Ovary (tissue), 7 donors: ENCODE measurements at regions not wholly inside any gene's neighbourhood (a gene's known extent, or its start where the extent isn't known, plus 50 kb on each side); places are given as distances from the start of the nearest gene placed in this dataset.
"Not testable (repeated sequence)": the region's sequence is repeated elsewhere in the genome, so short reads cannot be mapped to it uniquely, and the experiment has no call there.

Source experiments
- DNase-seq, 5 donors: peaks; one replicate each; pipeline ENCODE4 v3.0.0-alpha.2; 2019 to 2020
- H3K27ac ChIP-seq, 2 donors: fragments of 200-600 bp; one replicate each; pipeline versions ENCODE4 v1.5.1 to v1.8.0; 2019 to 2022
- H3K27me3 ChIP-seq: fragments of 200-600 bp; one replicate; pipeline ENCODE4 v1.8.0; 2022
- H3K36me3 ChIP-seq: fragments of 200-600 bp; sonication (generic); one replicate; pipeline ENCODE4 v1.5.1; 2019
- H3K4me1 ChIP-seq: one replicate; pipeline ENCODE4 v1.8.1; 2013; ENCODE audit warnings: mild to moderate bottlenecking, moderate library complexity; ENCODE audit not compliant: insufficient read depth
- H3K4me3 ChIP-seq: fragments of 200-600 bp; sonication (generic); one replicate; pipeline ENCODE4 v1.5.1; 2017
- H3K9me3 ChIP-seq, 2 donors: fragments of 200-600 bp in 1 of 2; sonication (generic) in 1 of 2; one replicate each; pipeline versions ENCODE4 v1.5.1 to v1.8.1; 2013 to 2019; ENCODE audit warnings: mild to moderate bottlenecking in 1 of 2, moderate library complexity in 1 of 2
- EP300 ChIP-seq: sonication (generic); formaldehyde crosslinking; IDR thresholded peaks from one replicate; pipeline ENCODE4 v1.6.1; 2017; ENCODE audit warnings: antibody characterized with exemption
- POLR2A ChIP-seq: fragments of 450-650 bp; IDR thresholded peaks from one replicate; pipeline ENCODE4 v1.6.1; 2017; ENCODE audit warnings: antibody characterized with exemption, mild to moderate bottlenecking, moderate library complexity
- WGBS, 3 donors: extraction: QIAGEN DNeasy Blood & Tissue Kit in 1 of 3; methylation state at CpG; one replicate each; pipeline versions ENCODE4 v1.1.5 to v1.1.7; 2013 to 2017; 5-methylcytosine and 5-hydroxymethylcytosine counted together
- intact Hi-C, 4 donors: fragments of 100-400 bp; cut with DNase I; formaldehyde crosslinking; loops; one replicate each; pipeline versions ENCODE4 v1.11.0 to v1.15.1; 2022 to 2023
- TF ChIP-seq, protein P1 (sequence below), 3 donors: fragments of 450-650 bp in 2 of 3; fragments of 200-600 bp in 1 of 3; IDR thresholded peaks; one replicate each; pipeline versions ENCODE4 v1.5.1 to v1.8.0; 2016 to 2022; ENCODE audit warnings: antibody characterized with exemption in 3 of 3, mild to moderate bottlenecking in 1 of 3
- donor health status: DM: no; HTN: no; CAD: no; lungs with moderate emphysema.
- donor health status: DM: no; HTN: no; CAD: no.
- donor health status: Bipolar disorder and iron deficiency.
- donor health status: DM: no; HTN: no; CAD: no.
- donor health status: DM: yes; HTN: yes; CAD: no.

DNA sequence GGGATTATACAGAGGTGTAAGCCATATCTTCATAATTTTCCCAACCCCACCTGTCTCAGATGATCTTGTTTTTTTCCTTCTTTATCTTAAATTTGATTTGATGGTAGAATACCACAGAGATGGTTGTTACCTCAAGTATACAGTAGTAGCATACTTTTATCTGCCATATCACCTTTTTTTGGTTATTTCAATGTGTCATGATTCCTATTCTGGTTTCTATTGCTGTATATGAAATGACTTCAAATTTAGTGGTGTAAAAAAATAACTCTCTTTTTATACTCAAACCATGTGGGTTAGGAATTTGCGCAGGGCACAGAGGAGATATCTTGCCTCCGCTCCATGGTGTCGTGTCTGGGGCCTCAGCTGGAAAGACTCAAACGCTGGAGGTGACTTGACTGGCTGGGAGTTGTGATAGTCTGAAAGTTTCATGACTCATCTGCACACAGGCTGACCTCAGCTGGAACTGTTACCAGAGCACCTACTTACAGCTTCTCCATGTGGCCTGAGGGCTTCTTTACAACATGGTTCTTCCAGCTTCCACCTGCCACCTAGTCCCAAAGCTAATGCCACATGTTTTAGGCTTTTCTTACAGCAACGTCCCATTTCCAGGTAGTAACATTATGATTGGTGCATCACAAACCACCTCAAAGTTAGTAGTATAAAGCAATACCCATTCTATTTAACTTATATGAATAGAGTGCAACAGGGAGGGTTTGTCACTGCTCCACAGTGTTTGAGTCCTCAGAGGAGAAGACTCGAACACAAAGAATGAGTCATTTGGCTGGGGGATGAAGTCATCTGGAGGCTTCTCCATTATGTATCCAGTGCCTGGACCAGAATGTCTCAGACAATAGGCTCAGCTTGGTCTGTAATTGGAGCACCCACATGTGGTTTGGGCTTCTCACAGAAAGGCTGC lies 82.3 kb upstream of the XPO1 start:
- intact Hi-C loops = no loop called here
- Histone ChIP-seq H3K27ac (no peak overlapping the region), H3K9me3 (no peaks in the 10 kb centered on the region), H3K4me3 (no peak overlapping the region), H3K27me3 (no peaks in the 10 kb centered on the region), H3K4me1 (no peaks in the 10 kb centered on the region), H3K36me3 (no peaks in the 10 kb centered on the region)
- TF ChIP-seq POLR2A = no peak
- TF ChIP-seq EP300 = no peak
- 34 to 43% (median 40%) methylated on average over 6 of the region's 6 CpGs for WGBS, 3 donors
- DNase-seq = no peak

DNA sequence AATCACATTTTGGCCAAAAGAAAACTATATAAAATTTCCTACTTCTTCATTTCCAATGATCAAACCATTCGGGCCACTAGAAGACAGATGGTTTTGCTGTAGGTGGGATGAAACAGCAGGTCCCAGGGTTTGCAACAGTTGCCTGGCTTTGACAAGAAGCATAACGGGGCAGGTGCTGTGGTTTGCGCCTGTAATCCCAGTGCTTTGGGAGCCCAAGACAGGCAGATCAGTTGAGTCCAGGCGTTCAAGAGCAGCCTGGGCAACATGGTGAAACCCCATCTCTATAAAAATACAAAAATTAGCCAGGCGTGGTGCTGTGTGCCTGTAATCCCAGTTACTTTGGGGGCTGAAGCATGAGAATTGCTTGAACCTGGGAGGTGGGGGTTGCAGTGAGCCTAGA lies 81.4 kb upstream of the XPO1 start:
- H3K9me3 ChIP-seq = no peaks in the 10 kb centered on the region
- no peaks in the 10 kb centered on the region for H3K4me1 ChIP-seq
- H3K4me3 ChIP-seq = no peak overlapping the region
- H3K36me3 ChIP-seq = no peaks in the 10 kb centered on the region
- H3K27ac ChIP-seq = no peak overlapping the region
- intact Hi-C loops = no loop called here
- no peak for DNase-seq
- H3K27me3 ChIP-seq = no peaks in the 10 kb centered on the region
- 93 to 94% (median 93%) methylated on average over 5 of the region's 5 CpGs for WGBS, 3 donors
- TF ChIP-seq POLR2A (no peak), EP300 (no peak)
- TF ChIP-seq, protein P1, sequence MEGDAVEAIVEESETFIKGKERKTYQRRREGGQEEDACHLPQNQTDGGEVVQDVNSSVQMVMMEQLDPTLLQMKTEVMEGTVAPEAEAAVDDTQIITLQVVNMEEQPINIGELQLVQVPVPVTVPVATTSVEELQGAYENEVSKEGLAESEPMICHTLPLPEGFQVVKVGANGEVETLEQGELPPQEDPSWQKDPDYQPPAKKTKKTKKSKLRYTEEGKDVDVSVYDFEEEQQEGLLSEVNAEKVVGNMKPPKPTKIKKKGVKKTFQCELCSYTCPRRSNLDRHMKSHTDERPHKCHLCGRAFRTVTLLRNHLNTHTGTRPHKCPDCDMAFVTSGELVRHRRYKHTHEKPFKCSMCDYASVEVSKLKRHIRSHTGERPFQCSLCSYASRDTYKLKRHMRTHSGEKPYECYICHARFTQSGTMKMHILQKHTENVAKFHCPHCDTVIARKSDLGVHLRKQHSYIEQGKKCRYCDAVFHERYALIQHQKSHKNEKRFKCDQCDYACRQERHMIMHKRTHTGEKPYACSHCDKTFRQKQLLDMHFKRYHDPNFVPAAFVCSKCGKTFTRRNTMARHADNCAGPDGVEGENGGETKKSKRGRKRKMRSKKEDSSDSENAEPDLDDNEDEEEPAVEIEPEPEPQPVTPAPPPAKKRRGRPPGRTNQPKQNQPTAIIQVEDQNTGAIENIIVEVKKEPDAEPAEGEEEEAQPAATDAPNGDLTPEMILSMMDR (IDR thresholded peaks at IDR 0.05) = no peak

DNA sequence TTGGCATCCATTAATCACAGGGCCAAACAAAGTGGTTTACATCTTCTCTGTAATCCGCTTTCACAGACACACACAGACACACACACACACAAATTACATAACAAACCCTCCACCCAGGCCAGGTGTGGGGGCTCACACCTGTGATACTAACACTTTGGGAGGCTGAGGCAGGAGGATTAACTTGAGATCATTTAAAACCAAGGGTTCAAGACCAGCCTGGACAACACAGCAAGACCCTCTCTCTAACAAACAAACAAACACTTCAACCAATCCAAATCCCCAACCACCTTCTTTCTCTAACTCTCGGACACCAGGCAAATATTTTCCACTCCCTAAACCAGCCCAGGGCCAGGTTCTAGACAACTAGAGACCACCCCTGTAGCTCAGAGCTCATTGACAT lies 79.5 kb upstream of the XPO1 start:
- 55 to 74% (median 71%) methylated on average over 2 of the region's 2 CpGs for WGBS, 3 donors
- Histone ChIP-seq H3K9me3 (no peaks in the 10 kb centered on the region), H3K27ac (no peak overlapping the region), H3K36me3 (no peaks in the 10 kb centered on the region), H3K4me3 (no peak overlapping the region), H3K27me3 (no peaks in the 10 kb centered on the region), H3K4me1 (no peaks in the 10 kb centered on the region)
- TF ChIP-seq, protein P1 (IDR thresholded peaks at IDR 0.05) = no peak
- no peak for TF ChIP-seq POLR2A
- TF ChIP-seq EP300 = no peak
- intact Hi-C loops = no loop called here
- DNase-seq = no peak

DNA sequence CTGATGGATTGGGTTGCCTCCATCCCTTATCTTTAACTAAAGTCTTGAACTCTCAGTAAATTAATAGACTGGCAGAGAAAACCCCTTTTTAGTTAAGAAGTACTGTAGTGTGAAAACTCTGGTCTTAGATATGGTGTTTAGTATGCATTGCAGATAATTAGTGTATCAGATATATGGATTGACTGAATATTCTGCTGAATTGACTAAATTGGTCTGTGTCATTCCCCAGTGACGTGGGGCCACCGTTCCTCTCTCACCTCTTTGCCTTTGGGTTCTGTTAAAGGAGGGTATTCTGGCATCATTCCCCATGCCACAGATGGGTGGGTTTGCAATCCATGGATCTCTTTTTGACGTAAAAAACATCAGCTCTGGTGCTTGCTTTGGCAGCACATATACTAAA lies 67.1 kb upstream of the XPO1 start:
- no peaks in the 10 kb centered on the region for H3K9me3 ChIP-seq
- no peak overlapping the region for H3K4me3 ChIP-seq
- no peak overlapping the region for H3K27ac ChIP-seq
- H3K4me1 ChIP-seq = no peaks in the 10 kb centered on the region
- WGBS, 3 donors = 90 to 97% (median 93%) methylated on average over 3 of the region's 3 CpGs
- no peak for TF ChIP-seq POLR2A
- no peak for TF ChIP-seq EP300
- TF ChIP-seq, protein P1 (IDR thresholded peaks at IDR 0.05) = no peak
- DNase-seq = no peak
- no peaks in the 10 kb centered on the region for H3K36me3 ChIP-seq
- no peaks in the 10 kb centered on the region for H3K27me3 ChIP-seq
- intact Hi-C loops = no loop called here

DNA sequence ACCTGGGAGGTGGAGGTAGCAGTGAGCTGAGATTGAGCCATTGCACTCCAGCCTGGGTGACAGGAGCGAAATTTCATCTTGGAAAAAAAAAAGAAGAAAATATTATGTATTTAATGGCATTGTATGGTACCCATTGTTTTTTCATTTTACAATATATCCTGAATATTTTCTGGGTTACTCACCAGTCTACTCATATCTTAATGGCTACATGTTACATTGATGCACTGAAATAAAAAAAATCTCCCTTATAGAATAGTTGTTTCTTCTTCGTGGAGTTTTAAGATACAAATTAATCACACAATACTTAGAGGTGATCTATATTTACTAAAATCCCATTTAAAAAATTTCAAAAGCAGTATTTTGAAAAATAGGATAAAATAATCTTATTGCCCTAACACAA lies 66.3 kb upstream of the XPO1 start:
- TF ChIP-seq, protein P1 (IDR thresholded peaks at IDR 0.05) = no peak
- TF ChIP-seq POLR2A (no peak), EP300 (no peak)
- intact Hi-C loops = no loop called here
- H3K9me3 ChIP-seq = no peaks in the 10 kb centered on the region
- no peak for DNase-seq
- H3K27me3 ChIP-seq = no peaks in the 10 kb centered on the region
- 83 to 86% (median 84%) methylated on average over 2 of the region's 2 CpGs for WGBS, 3 donors
- H3K36me3 ChIP-seq = no peaks in the 10 kb centered on the region
- H3K27ac ChIP-seq = no peak overlapping the region
- no peak overlapping the region for H3K4me3 ChIP-seq
- no peaks in the 10 kb centered on the region for H3K4me1 ChIP-seq

DNA sequence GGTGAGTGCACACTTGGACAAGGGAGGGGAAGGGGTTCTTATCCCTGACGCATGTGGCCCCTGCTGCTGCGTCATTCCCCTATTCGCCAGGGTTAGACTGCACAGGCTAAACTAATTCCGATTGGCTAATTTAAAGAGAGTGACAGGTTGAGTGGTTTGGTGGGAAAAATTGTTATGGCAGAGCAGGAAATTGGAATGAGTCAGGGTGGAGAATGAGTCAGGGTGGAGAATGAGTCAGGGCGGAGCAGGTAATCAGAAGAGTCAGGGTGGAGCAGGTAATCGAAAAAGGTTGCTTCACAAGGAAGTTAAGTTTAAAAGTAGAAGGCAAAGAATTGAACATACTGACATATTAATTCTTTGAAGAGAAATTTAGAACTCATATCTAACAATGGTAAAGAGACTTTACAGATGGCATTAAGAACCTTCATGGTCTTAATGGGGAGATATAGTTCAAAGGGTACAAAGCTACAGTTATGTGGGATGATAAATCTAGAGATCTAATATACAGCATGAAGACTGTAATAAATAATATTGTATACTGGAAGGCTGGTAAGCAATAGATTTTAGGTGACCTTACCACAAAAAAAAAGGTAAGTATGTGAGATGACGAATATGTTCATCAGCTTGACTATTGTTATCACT lies 60.5 kb upstream of the XPO1 start:
- intact Hi-C loops = not testable (repeated sequence)

More for the DNA sequence above, 60.5 kb upstream of the XPO1 start:
- H3K9me3 ChIP-seq, DNase-seq, H3K4me3 ChIP-seq, H3K27me3 ChIP-seq, H3K27ac ChIP-seq, H3K4me1 ChIP-seq, H3K36me3 ChIP-seq: not testable (repeated sequence)
- WGBS, 3 donors = 92 to 96% (median 93%) methylated on average over 7 of the region's 7 CpGs
